ENCODE measurements at regions not wholly inside any gene's neighbourhood (a gene's known extent, or its start where the extent isn't known, plus 50 kb on each side); places are given as distances from the start of the nearest gene placed in this dataset.
"Not testable (repeated sequence)": the region's sequence is repeated elsewhere in the genome, so short reads cannot be mapped to it uniquely, and the experiment has no call there.

GRCh38 chr2:225244933-225245332, 154.6 kb upstream of the NYAP2 start:
- no peak for DNase-seq (ENCODE audit: low spot score)

- DNase-seq (ENCODE audit: low spot score), result no peak
Observed at GRCh38 chr2:225236769-225237323, 162.7 kb upstream of the NYAP2 start.

GRCh38 chr2:225233234-225233633, 166.3 kb upstream of the NYAP2 start:
- DNase-seq (ENCODE audit: low spot score), result peak; percentile 2

- no peak for DNase-seq (ENCODE audit: low spot score)
Observed at GRCh38 chr2:225231900-225232299, 167.6 kb upstream of the NYAP2 start.

GRCh38 chr2:225229346-225229745, 170.2 kb upstream of the NYAP2 start:
- DNase-seq (ENCODE audit: low spot score), result not testable (repeated sequence)

- no peak for DNase-seq (ENCODE audit: low spot score)
Observed at GRCh38 chr2:225226441-225226840, 173.1 kb upstream of the NYAP2 start.

GRCh38 chr2:225223301-225223700, 176.2 kb upstream of the NYAP2 start:
- DNase-seq (ENCODE audit: low spot score), result no peak

GRCh38 chr2:225207471-225207870, 165.2 kb upstream of the DOCK10 start:
- DNase-seq (ENCODE audit: low spot score), result no peak

GRCh38 chr2:225207043-225207442, 164.8 kb upstream of the DOCK10 start:
- no peak for DNase-seq (ENCODE audit: low spot score)

- DNase-seq (ENCODE audit: low spot score), result no peak
Observed at GRCh38 chr2:225196579-225196978, 154.3 kb upstream of the DOCK10 start.

GRCh38 chr2:225192869-225193268, 150.6 kb upstream of the DOCK10 start:
- no peak for DNase-seq (ENCODE audit: low spot score)

- no peak for DNase-seq (ENCODE audit: low spot score)
Observed at GRCh38 chr2:225190987-225191386, 148.7 kb upstream of the DOCK10 start.

- no peak for DNase-seq (ENCODE audit: low spot score)
Observed at GRCh38 chr2:225184948-225185347, 142.7 kb upstream of the DOCK10 start.

- DNase-seq (ENCODE audit: low spot score), result no peak
Observed at GRCh38 chr2:225182126-225182525, 139.9 kb upstream of the DOCK10 start.

- no peak for DNase-seq (ENCODE audit: low spot score)
Observed at GRCh38 chr2:225177098-225177497, 134.8 kb upstream of the DOCK10 start.

- DNase-seq (ENCODE audit: low spot score), result no peak
Observed at GRCh38 chr2:225173909-225174308, 131.6 kb upstream of the DOCK10 start.

- DNase-seq (ENCODE audit: low spot score), result no peak
Observed at GRCh38 chr2:225171350-225171749, 129.1 kb upstream of the DOCK10 start.

- DNase-seq (ENCODE audit: low spot score), result no peak
Observed at GRCh38 chr2:225170162-225170561, 127.9 kb upstream of the DOCK10 start.

GRCh38 chr2:225169396-225169795, 127.1 kb upstream of the DOCK10 start:
- DNase-seq (ENCODE audit: low spot score), result no peak

GRCh38 chr2:225165052-225165451, 122.8 kb upstream of the DOCK10 start:
- no peak for DNase-seq (ENCODE audit: low spot score)

GRCh38 chr2:225164401-225165050, 122.3 kb upstream of the DOCK10 start:
- no peak for DNase-seq (ENCODE audit: low spot score)

GRCh38 chr2:225158360-225158759, 116.1 kb upstream of the DOCK10 start:
- DNase-seq (ENCODE audit: low spot score), result no peak

GRCh38 chr2:225156853-225157451, 114.7 kb upstream of the DOCK10 start:
- DNase-seq (ENCODE audit: low spot score), result no peak

GRCh38 chr2:225140723-225141122, 98.5 kb upstream of the DOCK10 start:
- no peak for DNase-seq (ENCODE audit: low spot score)

All from hepatic stellate cell (primary cell).